Activated CD4-positive, alpha-beta T cell treated with anti-CD3 and anti-CD28 coated beads, Interleukin-2, amount 10 ng/mL, durations not matched to agents 24 days and 14 days (primary cell): ENCODE measurements at regions not wholly inside any gene's neighbourhood (a gene's known extent, or its start where the extent isn't known, plus 50 kb on each side); places are given as distances from the start of the nearest gene placed in this dataset.

ENCODE experiments used
- DNase-seq: peaks from one replicate; pipeline ENCODE4 v3.0.0; 2022
- H3K27ac Mint-ChIP-seq: one replicate; pipeline ENCODE4 v1.8.0; 2022; ENCODE audit warnings: mild to moderate bottlenecking, mixed read lengths
- H3K27me3 Mint-ChIP-seq: one replicate; pipeline ENCODE4 v1.8.0; 2022; ENCODE audit warnings: mixed read lengths
- H3K36me3 Mint-ChIP-seq: one replicate; pipeline ENCODE4 v1.8.0; 2022; ENCODE audit warnings: low read depth, mild to moderate bottlenecking, mixed read lengths
- H3K4me1 Mint-ChIP-seq: one replicate; pipeline ENCODE4 v1.8.0; 2021; ENCODE audit warnings: mixed read lengths
- H3K4me3 Mint-ChIP-seq: one replicate; pipeline ENCODE4 v1.8.0; 2022; ENCODE audit warnings: mild to moderate bottlenecking, moderate library complexity, mixed read lengths
- H3K9me3 Mint-ChIP-seq: one replicate; pipeline ENCODE4 v1.8.0; 2021; ENCODE audit warnings: mixed read lengths
- intact Hi-C: fragments of 100-400 bp; cut with micrococcal nuclease; formaldehyde crosslinking; loops from one replicate; pipeline ENCODE4 v1.15.1; 2023

GRCh38 chr13:97057176-97057575, 62.9 kb upstream of the OXGR1 start:
- Mint-ChIP-seq H3K36me3 (no peaks in the 10 kb centered on the region), H3K27me3 (peaks cover 4% of the 10 kb centered on the region), H3K9me3 (no peaks in the 10 kb centered on the region), H3K4me3 (no peak overlapping the region), H3K4me1 (no peaks in the 10 kb centered on the region), H3K27ac (no peak overlapping the region)
- DNase-seq: no peak
- intact Hi-C loops: no loop called here

GRCh38 chr13:97058391-97058790, 64.1 kb upstream of the OXGR1 start:
- DNase-seq: no peak
- no peak overlapping the region for H3K27ac Mint-ChIP-seq
- H3K4me1 Mint-ChIP-seq: no peaks in the 10 kb centered on the region
- no peaks in the 10 kb centered on the region for H3K9me3 Mint-ChIP-seq
- H3K4me3 Mint-ChIP-seq: no peak overlapping the region
- intact Hi-C loops: no loop called here
- H3K36me3 Mint-ChIP-seq: no peaks in the 10 kb centered on the region
- H3K27me3 Mint-ChIP-seq: peaks cover 4% of the 10 kb centered on the region

GRCh38 chr13:97058926-97059325, 64.7 kb upstream of the OXGR1 start:
- H3K27ac Mint-ChIP-seq: no peak overlapping the region
- no peaks in the 10 kb centered on the region for H3K36me3 Mint-ChIP-seq
- no peaks in the 10 kb centered on the region for H3K4me1 Mint-ChIP-seq
- DNase-seq: no peak
- no peak overlapping the region for H3K4me3 Mint-ChIP-seq
- H3K9me3 Mint-ChIP-seq: no peaks in the 10 kb centered on the region
- intact Hi-C loops: no loop called here
- H3K27me3 Mint-ChIP-seq: peaks cover 4% of the 10 kb centered on the region

- DNase-seq: no peak
These were observed 73.0 kb upstream of the OXGR1 start for GRCh38 chr13:97067017-97067895.

GRCh38 chr13:97068151-97068550, 73.9 kb upstream of the OXGR1 start:
- intact Hi-C loops: no loop called here
- H3K4me1 Mint-ChIP-seq: no peaks in the 10 kb centered on the region
- no peak overlapping the region for H3K27ac Mint-ChIP-seq
- no peaks in the 10 kb centered on the region for H3K27me3 Mint-ChIP-seq
- H3K4me3 Mint-ChIP-seq: no peak overlapping the region
- H3K9me3 Mint-ChIP-seq: no peaks in the 10 kb centered on the region
- no peaks in the 10 kb centered on the region for H3K36me3 Mint-ChIP-seq
- DNase-seq: no peak

More at GRCh38 chr13:97067017-97067895, 73.0 kb upstream of the OXGR1 start:
- no peaks in the 10 kb centered on the region for H3K27me3 Mint-ChIP-seq
- no peak overlapping the region for H3K27ac Mint-ChIP-seq
- no peaks in the 10 kb centered on the region for H3K4me1 Mint-ChIP-seq
- intact Hi-C loops: no loop called here
- H3K4me3 Mint-ChIP-seq: no peak overlapping the region
- no peaks in the 10 kb centered on the region for H3K9me3 Mint-ChIP-seq
- no peaks in the 10 kb centered on the region for H3K36me3 Mint-ChIP-seq

GRCh38 chr13:97069050-97069815, 75.0 kb upstream of the OXGR1 start:
- Mint-ChIP-seq H3K9me3 (peaks cover under 1% of the 10 kb centered on the region), H3K36me3 (no peaks in the 10 kb centered on the region), H3K27me3 (no peaks in the 10 kb centered on the region), H3K27ac (no peak overlapping the region), H3K4me1 (no peaks in the 10 kb centered on the region), H3K4me3 (no peak overlapping the region)
- intact Hi-C loops: no loop called here
- no peak for DNase-seq

- intact Hi-C loops: no loop called here
- Mint-ChIP-seq H3K27me3 (no peaks in the 10 kb centered on the region), H3K4me3 (no peak overlapping the region), H3K4me1 (no peaks in the 10 kb centered on the region), H3K27ac (no peak overlapping the region), H3K9me3 (peaks cover 7% of the 10 kb centered on the region), H3K36me3 (no peaks in the 10 kb centered on the region)
- DNase-seq: no peak
These were observed 78.0 kb upstream of the OXGR1 start for GRCh38 chr13:97072297-97072696.

GRCh38 chr13:97074618-97075017, 80.3 kb upstream of the OXGR1 start:
- Mint-ChIP-seq H3K9me3 (peaks cover 7% of the 10 kb centered on the region), H3K4me1 (no peaks in the 10 kb centered on the region), H3K27ac (no peak overlapping the region), H3K36me3 (no peaks in the 10 kb centered on the region), H3K4me3 (no peak overlapping the region), H3K27me3 (no peaks in the 10 kb centered on the region)
- no peak for DNase-seq
- intact Hi-C loops: no loop called here

GRCh38 chr13:97076898-97077297, 82.6 kb upstream of the OXGR1 start:
- no peak for DNase-seq
- intact Hi-C loops: no loop called here
- no peak overlapping the region for H3K4me3 Mint-ChIP-seq
- no peaks in the 10 kb centered on the region for H3K4me1 Mint-ChIP-seq
- peaks cover 7% of the 10 kb centered on the region for H3K9me3 Mint-ChIP-seq
- H3K27me3 Mint-ChIP-seq: no peaks in the 10 kb centered on the region
- no peaks in the 10 kb centered on the region for H3K36me3 Mint-ChIP-seq
- no peak overlapping the region for H3K27ac Mint-ChIP-seq

- no peak for DNase-seq
- Mint-ChIP-seq H3K4me3 (no peak overlapping the region), H3K27ac (no peak overlapping the region), H3K9me3 (peaks cover 7% of the 10 kb centered on the region), H3K36me3 (no peaks in the 10 kb centered on the region), H3K4me1 (no peaks in the 10 kb centered on the region), H3K27me3 (no peaks in the 10 kb centered on the region)
- intact Hi-C loops: no loop called here
These were observed 83.1 kb upstream of the OXGR1 start for GRCh38 chr13:97077341-97077740.

GRCh38 chr13:97079726-97080125, 85.5 kb upstream of the OXGR1 start:
- peaks cover 4% of the 10 kb centered on the region for H3K9me3 Mint-ChIP-seq
- H3K27ac Mint-ChIP-seq: no peak overlapping the region
- H3K4me3 Mint-ChIP-seq: no peak overlapping the region
- intact Hi-C loops: no loop called here
- H3K4me1 Mint-ChIP-seq: no peaks in the 10 kb centered on the region
- no peaks in the 10 kb centered on the region for H3K36me3 Mint-ChIP-seq
- no peak for DNase-seq
- H3K27me3 Mint-ChIP-seq: no peaks in the 10 kb centered on the region

- no peak for DNase-seq
- intact Hi-C loops: no loop called here
- H3K36me3 Mint-ChIP-seq: no peaks in the 10 kb centered on the region
- H3K27me3 Mint-ChIP-seq: no peaks in the 10 kb centered on the region
- peaks cover 3% of the 10 kb centered on the region for H3K9me3 Mint-ChIP-seq
- no peaks in the 10 kb centered on the region for H3K4me1 Mint-ChIP-seq
- no peak overlapping the region for H3K4me3 Mint-ChIP-seq
- no peak overlapping the region for H3K27ac Mint-ChIP-seq
These were observed 88.4 kb upstream of the OXGR1 start for GRCh38 chr13:97082461-97083207.

GRCh38 chr13:97091196-97091595, 96.9 kb upstream of the OXGR1 start:
- Mint-ChIP-seq H3K4me3 (no peak overlapping the region), H3K36me3 (no peaks in the 10 kb centered on the region)

GRCh38 chr13:97100821-97101220, 106.5 kb upstream of the OXGR1 start:
- H3K27me3 Mint-ChIP-seq: peaks cover 2% of the 10 kb centered on the region
- peaks cover 5% of the 10 kb centered on the region for H3K4me1 Mint-ChIP-seq
- no peaks in the 10 kb centered on the region for H3K36me3 Mint-ChIP-seq
- no peaks in the 10 kb centered on the region for H3K9me3 Mint-ChIP-seq
- no peak for DNase-seq
- no peak overlapping the region for H3K27ac Mint-ChIP-seq
- intact Hi-C loops: no loop called here
- H3K4me3 Mint-ChIP-seq: no peak overlapping the region

More at GRCh38 chr13:97091196-97091595, 96.9 kb upstream of the OXGR1 start:
- Mint-ChIP-seq H3K9me3 (peaks cover 3% of the 10 kb centered on the region), H3K27ac (no peak overlapping the region), H3K27me3 (peaks cover 2% of the 10 kb centered on the region), H3K4me1 (no peaks in the 10 kb centered on the region)
- no peak for DNase-seq
- intact Hi-C loops: no loop called here
